ENCODE measurements at regions not wholly inside any gene's neighbourhood (a gene's known extent, or its start where the extent isn't known, plus 50 kb on each side); places are given as distances from the start of the nearest gene placed in this dataset.

- Histone ChIP-seq H3K36me3 (ENCODE audit: insufficient read depth, low read length, poor library complexity, severe bottlenecking) (no peaks in the 10 kb centered on the region), H3K4me3 (ENCODE audit: low read depth, low read length, poor library complexity, severe bottlenecking) (no peak overlapping the region), H3K27ac (ENCODE audit: low read depth, low read length, poor library complexity, severe bottlenecking) (no peak overlapping the region), H3K4me1 (ENCODE audit: insufficient read depth, low read length, poor library complexity, severe bottlenecking) (no peaks in the 10 kb centered on the region), H3K9me3 (ENCODE audit: low read depth, low read length, poor library complexity, severe bottlenecking) (peaks cover 11% of the 10 kb centered on the region), H3K27me3 (replicated peaks; ENCODE audit: insufficient read depth, low read depth, low read length, poor library complexity) (no peaks in the 10 kb centered on the region)
- intact Hi-C loops (cut with micrococcal nuclease; ENCODE audit: unreplicated experiment), result no loop called here
- no TSS peak for BruUV-seq (replicated peaks)
- no peak for DNase-seq (ENCODE audit: low spot score)
- CTCF ChIA-PET, result no interaction called here
- POLR2A ChIA-PET (ENCODE audit: low non-redundant PET), result no interaction called here
- TF ChIP-seq, protein P1, sequence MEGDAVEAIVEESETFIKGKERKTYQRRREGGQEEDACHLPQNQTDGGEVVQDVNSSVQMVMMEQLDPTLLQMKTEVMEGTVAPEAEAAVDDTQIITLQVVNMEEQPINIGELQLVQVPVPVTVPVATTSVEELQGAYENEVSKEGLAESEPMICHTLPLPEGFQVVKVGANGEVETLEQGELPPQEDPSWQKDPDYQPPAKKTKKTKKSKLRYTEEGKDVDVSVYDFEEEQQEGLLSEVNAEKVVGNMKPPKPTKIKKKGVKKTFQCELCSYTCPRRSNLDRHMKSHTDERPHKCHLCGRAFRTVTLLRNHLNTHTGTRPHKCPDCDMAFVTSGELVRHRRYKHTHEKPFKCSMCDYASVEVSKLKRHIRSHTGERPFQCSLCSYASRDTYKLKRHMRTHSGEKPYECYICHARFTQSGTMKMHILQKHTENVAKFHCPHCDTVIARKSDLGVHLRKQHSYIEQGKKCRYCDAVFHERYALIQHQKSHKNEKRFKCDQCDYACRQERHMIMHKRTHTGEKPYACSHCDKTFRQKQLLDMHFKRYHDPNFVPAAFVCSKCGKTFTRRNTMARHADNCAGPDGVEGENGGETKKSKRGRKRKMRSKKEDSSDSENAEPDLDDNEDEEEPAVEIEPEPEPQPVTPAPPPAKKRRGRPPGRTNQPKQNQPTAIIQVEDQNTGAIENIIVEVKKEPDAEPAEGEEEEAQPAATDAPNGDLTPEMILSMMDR (conservative IDR thresholded peaks at IDR 0.05; ENCODE audit: low read depth, low read length), result no peak
- TF ChIP-seq EZH2 (IDR thresholded peaks at IDR 0.05; ENCODE audit: borderline replicate concordance, low read depth, low read length, poor library complexity, severe bottlenecking), result no peak
Observed at GRCh38 chr22:34354071-34354817, 434.0 kb upstream of the LARGE1 start.

- H3K27ac ChIP-seq (ENCODE audit: low read depth, low read length, poor library complexity, severe bottlenecking), result no peak overlapping the region
- POLR2A ChIA-PET (ENCODE audit: low non-redundant PET), result no interaction called here
- no peaks in the 10 kb centered on the region for H3K4me1 ChIP-seq (ENCODE audit: insufficient read depth, low read length, poor library complexity, severe bottlenecking)
- no peak for TF ChIP-seq EZH2 (IDR thresholded peaks at IDR 0.05; ENCODE audit: borderline replicate concordance, low read depth, low read length, poor library complexity, severe bottlenecking)
- TF ChIP-seq, protein P1 (conservative IDR thresholded peaks at IDR 0.05; ENCODE audit: low read depth, low read length), result no peak
- H3K36me3 ChIP-seq (ENCODE audit: insufficient read depth, low read length, poor library complexity, severe bottlenecking), result no peaks in the 10 kb centered on the region
- CTCF ChIA-PET, result no interaction called here
- peaks cover 17% of the 10 kb centered on the region for H3K9me3 ChIP-seq (ENCODE audit: low read depth, low read length, poor library complexity, severe bottlenecking)
- DNase-seq (ENCODE audit: low spot score), result no peak
- BruUV-seq (replicated peaks), result no TSS peak
- intact Hi-C loops (cut with micrococcal nuclease; ENCODE audit: unreplicated experiment), result no loop called here
- H3K27me3 ChIP-seq (replicated peaks; ENCODE audit: insufficient read depth, low read depth, low read length, poor library complexity), result no peaks in the 10 kb centered on the region
- no peak overlapping the region for H3K4me3 ChIP-seq (ENCODE audit: low read depth, low read length, poor library complexity, severe bottlenecking)
Observed at GRCh38 chr22:34356481-34356880, 436.2 kb upstream of the LARGE1 start.

- ChIA-PET CTCF (no interaction called here), POLR2A (ENCODE audit: low non-redundant PET) (no interaction called here)
- Histone ChIP-seq H3K9me3 (ENCODE audit: low read depth, low read length, poor library complexity, severe bottlenecking) (peaks cover 21% of the 10 kb centered on the region), H3K36me3 (ENCODE audit: insufficient read depth, low read length, poor library complexity, severe bottlenecking) (no peaks in the 10 kb centered on the region), H3K4me1 (ENCODE audit: insufficient read depth, low read length, poor library complexity, severe bottlenecking) (no peaks in the 10 kb centered on the region), H3K4me3 (ENCODE audit: low read depth, low read length, poor library complexity, severe bottlenecking) (no peak overlapping the region), H3K27ac (ENCODE audit: low read depth, low read length, poor library complexity, severe bottlenecking) (no peak overlapping the region), H3K27me3 (replicated peaks; ENCODE audit: insufficient read depth, low read depth, low read length, poor library complexity) (no peaks in the 10 kb centered on the region)
- TF ChIP-seq EZH2 (IDR thresholded peaks at IDR 0.05; ENCODE audit: borderline replicate concordance, low read depth, low read length, poor library complexity, severe bottlenecking), result no peak
- TF ChIP-seq, protein P1 (conservative IDR thresholded peaks at IDR 0.05; ENCODE audit: low read depth, low read length), result no peak
- no TSS peak for BruUV-seq (replicated peaks)
- no peak for DNase-seq (ENCODE audit: low spot score)
- intact Hi-C loops (cut with micrococcal nuclease; ENCODE audit: unreplicated experiment), result no loop called here
Observed at GRCh38 chr22:34370711-34371110, 450.4 kb upstream of the LARGE1 start.

Measured in A673 (cell line).